ENCODE measurements at regions not wholly inside any gene's neighbourhood (a gene's known extent, or its start where the extent isn't known, plus 50 kb on each side); places are given as distances from the start of the nearest gene placed in this dataset.

- TF ChIP-seq EZH2 (IDR thresholded peaks at IDR 0.05) (no peak), CTCF (IDR thresholded peaks at IDR 0.05) (no peak), EZH2phosphoT487 (IDR thresholded peaks at IDR 0.05) (no peak)
Measured at GRCh38 chr21:27831177-27831576, 864.3 kb upstream of the ADAMTS5 start.
